Mucosa of descending colon (tissue), 3 donors: ENCODE measurements at regions not wholly inside any gene's neighbourhood (a gene's known extent, or its start where the extent isn't known, plus 50 kb on each side); places are given as distances from the start of the nearest gene placed in this dataset.

Experiments used
- ATAC-seq: fragments of 200-7000 bp; cut with Tn5 transposase; one replicate; pipeline ENCODE4 v1.9.1; 2020; ENCODE audit warnings: mild to moderate bottlenecking, moderate library complexity
- DNase-seq, 3 donors: peaks; one replicate each; pipeline ENCODE4 v3.0.0-alpha.2; 2020
- H3K36me3 ChIP-seq: fragments of 200-600 bp; one replicate; pipeline ENCODE4 v1.8.0; 2021; ENCODE audit warnings: low read depth, mild to moderate bottlenecking
- H3K4me1 ChIP-seq: fragments of 200-600 bp; one replicate; pipeline ENCODE4 v1.8.0; 2021; ENCODE audit warnings: low read depth, mild to moderate bottlenecking
- H3K4me3 ChIP-seq: fragments of 200-600 bp; one replicate; pipeline ENCODE4 v1.8.0; 2021; ENCODE audit warnings: mild to moderate bottlenecking
- H3K9me3 ChIP-seq: fragments of 200-600 bp; one replicate; pipeline ENCODE4 v1.8.0; 2021; ENCODE audit warnings: mild to moderate bottlenecking
- intact Hi-C, 2 donors: fragments of 100-400 bp; cut with DNase I in 1 of 2; cut with micrococcal nuclease in 1 of 2; formaldehyde crosslinking; loops; one replicate each; pipeline versions ENCODE4 v1.11.0 to v1.11.1; 2022; cut with DNase I, micrococcal nuclease
- TF ChIP-seq, protein P1 (sequence below): fragments of 200-600 bp; IDR thresholded peaks from one replicate; pipeline ENCODE4 v1.8.0; 2022; ENCODE audit warnings: antibody characterized with exemption, mild to moderate bottlenecking
- donor health status: DM: no; HTN: no; CAD: no; lungs with moderate emphysema.
- donor health status: DM: no; HTN: no; CAD: no.
- donor health status: DM: no; HTN: yes; CAD: no.

DNA sequence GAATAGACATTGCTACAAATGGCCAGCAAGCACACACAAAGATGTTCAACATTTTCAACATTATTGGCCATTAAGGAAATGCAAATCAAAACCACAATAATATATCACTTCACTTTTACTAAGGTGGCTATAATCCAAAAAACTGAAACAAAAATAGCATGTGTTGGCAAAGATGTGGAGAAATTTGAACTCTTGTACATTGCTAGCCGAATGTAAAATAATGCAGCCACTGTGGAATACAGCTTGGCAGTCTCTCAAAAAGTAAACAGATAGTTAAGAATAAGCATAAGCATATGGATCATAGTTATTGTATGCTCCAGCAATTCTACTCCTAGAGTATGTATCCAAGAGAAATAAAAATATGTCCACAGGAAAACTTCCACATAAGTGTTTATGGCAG, 192.5 kb downstream of the EN1 start:
- H3K9me3 ChIP-seq = peaks cover 6% of the 10 kb centered on the region
- H3K4me3 ChIP-seq = no peak overlapping the region
- H3K36me3 ChIP-seq = no peaks in the 10 kb centered on the region
- DNase-seq (no peak), ATAC-seq (no peak)
- TF ChIP-seq, protein P1, sequence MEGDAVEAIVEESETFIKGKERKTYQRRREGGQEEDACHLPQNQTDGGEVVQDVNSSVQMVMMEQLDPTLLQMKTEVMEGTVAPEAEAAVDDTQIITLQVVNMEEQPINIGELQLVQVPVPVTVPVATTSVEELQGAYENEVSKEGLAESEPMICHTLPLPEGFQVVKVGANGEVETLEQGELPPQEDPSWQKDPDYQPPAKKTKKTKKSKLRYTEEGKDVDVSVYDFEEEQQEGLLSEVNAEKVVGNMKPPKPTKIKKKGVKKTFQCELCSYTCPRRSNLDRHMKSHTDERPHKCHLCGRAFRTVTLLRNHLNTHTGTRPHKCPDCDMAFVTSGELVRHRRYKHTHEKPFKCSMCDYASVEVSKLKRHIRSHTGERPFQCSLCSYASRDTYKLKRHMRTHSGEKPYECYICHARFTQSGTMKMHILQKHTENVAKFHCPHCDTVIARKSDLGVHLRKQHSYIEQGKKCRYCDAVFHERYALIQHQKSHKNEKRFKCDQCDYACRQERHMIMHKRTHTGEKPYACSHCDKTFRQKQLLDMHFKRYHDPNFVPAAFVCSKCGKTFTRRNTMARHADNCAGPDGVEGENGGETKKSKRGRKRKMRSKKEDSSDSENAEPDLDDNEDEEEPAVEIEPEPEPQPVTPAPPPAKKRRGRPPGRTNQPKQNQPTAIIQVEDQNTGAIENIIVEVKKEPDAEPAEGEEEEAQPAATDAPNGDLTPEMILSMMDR = no peak
- intact Hi-C loops = no loop called here
- no peaks in the 10 kb centered on the region for H3K4me1 ChIP-seq

DNA sequence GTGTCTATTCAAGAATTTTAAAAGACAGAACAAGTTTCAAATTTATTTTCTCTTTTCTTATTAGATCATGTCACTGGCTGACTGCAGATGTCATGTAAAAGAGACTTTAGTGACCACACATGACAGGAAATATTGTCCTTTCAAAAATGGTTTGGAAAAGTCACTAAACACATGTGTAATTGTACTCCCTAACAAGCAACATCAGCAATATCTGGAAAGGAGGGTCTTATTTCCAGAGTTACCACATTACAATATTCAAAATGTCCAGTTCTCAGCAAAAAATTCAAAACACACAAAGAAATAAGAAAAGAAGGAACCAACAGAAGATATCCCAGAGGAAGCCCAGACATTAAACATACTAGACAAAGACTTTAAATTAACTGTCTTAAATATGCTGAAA, 197.1 kb downstream of the EN1 start:
- Histone ChIP-seq H3K4me3 (no peak overlapping the region), H3K4me1 (no peaks in the 10 kb centered on the region), H3K36me3 (no peaks in the 10 kb centered on the region), H3K9me3 (peaks cover 6% of the 10 kb centered on the region)
- ATAC-seq (no peak), DNase-seq (no peak)
- intact Hi-C loops = no loop called here
- TF ChIP-seq, protein P1 = no peak

DNA sequence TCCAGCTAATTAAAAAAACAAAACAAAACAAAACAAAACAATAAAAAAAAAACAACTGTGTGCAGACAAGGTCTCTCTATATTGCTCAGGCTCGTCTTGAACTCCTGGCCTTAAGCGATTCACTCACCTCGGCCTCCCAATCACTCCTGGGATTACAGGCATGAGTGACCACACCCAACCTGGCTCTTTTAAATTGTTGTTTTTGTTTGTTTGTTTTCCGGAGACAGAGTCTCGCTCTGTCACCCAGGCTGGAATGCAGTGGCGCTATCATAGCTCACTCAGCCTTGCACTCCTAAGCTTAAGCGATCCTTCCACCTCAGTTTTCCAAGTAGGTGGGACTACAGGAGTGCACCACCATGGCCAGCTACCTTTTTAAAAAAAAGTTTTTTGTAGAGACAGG, 201.6 kb downstream of the EN1 start:
- H3K36me3 ChIP-seq = no peaks in the 10 kb centered on the region
- H3K4me3 ChIP-seq = no peak overlapping the region
- no peaks in the 10 kb centered on the region for H3K4me1 ChIP-seq
- DNase-seq (no peak), ATAC-seq (no peak)
- intact Hi-C loops = no loop called here
- TF ChIP-seq, protein P1 = no peak
- H3K9me3 ChIP-seq = peaks cover 4% of the 10 kb centered on the region

DNA sequence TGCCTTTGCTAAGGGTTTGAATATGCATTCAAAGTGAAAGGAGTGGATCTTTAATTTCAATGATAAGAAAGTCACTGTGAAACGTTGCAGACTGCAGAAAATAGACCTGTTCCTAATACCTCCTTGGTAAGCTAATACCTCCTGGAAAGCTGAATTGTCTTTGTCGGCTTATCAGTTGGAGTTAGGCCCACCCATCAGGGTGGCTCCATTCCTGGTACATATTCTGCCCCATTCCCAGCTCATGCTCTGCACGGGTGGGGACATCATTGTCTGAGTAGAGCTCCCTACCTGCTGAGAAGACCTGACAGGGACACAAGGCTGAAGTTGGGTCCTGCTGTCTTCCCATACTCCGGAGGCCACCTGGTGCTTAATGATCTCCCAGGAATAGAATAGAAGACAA, 203.3 kb downstream of the EN1 start:
- TF ChIP-seq, protein P1 = no peak
- no peak for ATAC-seq
- no peak for DNase-seq
- no peaks in the 10 kb centered on the region for H3K9me3 ChIP-seq
- intact Hi-C loops = no loop called here
- no peak overlapping the region for H3K4me3 ChIP-seq
- H3K36me3 ChIP-seq = no peaks in the 10 kb centered on the region
- H3K4me1 ChIP-seq = no peaks in the 10 kb centered on the region

DNA sequence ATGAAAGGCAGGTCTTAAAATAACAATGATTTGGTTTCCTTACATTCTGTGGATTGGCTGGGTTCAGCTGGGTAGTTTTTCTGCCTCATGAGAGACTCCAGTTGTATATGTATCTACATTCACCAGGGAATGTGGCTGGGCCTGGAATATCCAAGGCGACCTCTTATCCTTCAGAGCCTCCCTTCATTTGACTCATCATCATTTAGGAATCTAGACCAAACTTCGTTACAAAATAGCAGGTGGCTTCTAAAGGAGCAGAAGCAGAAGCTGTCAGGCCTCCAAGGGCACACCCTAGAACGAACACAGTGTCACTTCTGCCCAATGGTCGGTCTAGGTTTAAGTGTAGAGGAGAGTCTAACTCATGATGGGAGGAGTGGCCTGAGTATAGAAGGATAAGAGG, 204.2 kb downstream of the EN1 start:
- Histone ChIP-seq H3K4me3 (no peak overlapping the region), H3K4me1 (no peaks in the 10 kb centered on the region), H3K9me3 (no peaks in the 10 kb centered on the region), H3K36me3 (no peaks in the 10 kb centered on the region)
- no peak for ATAC-seq
- no peak for DNase-seq
- TF ChIP-seq, protein P1 = no peak
- intact Hi-C loops = no loop called here

DNA sequence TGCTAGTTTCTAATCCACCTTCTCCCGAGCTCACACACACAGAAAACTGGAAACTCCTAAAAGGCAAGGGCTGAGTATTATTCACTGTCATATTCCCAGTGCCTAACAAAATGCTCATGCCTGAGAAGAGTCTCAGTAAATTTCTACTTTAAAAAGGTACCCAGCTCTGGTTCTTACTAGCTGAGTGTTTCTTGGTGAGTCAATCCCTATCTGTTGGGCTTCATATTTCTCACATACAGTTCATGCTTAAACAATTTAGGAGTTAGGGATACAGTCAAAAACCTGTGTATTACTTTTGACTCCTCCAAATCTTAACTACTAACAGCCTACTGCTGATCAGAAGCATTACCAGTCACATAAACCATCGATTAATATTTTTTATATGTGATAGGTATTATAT, 204.9 kb downstream of the EN1 start:
- TF ChIP-seq, protein P1 = no peak
- Histone ChIP-seq H3K4me3 (no peak overlapping the region), H3K36me3 (no peaks in the 10 kb centered on the region), H3K4me1 (no peaks in the 10 kb centered on the region), H3K9me3 (no peaks in the 10 kb centered on the region)
- no peak for DNase-seq
- intact Hi-C loops = no loop called here
- no peak for ATAC-seq
